ENCODE measurements at regions not wholly inside any gene's neighbourhood (a gene's known extent, or its start where the extent isn't known, plus 50 kb on each side); places are given as distances from the start of the nearest gene placed in this dataset.

DNA sequence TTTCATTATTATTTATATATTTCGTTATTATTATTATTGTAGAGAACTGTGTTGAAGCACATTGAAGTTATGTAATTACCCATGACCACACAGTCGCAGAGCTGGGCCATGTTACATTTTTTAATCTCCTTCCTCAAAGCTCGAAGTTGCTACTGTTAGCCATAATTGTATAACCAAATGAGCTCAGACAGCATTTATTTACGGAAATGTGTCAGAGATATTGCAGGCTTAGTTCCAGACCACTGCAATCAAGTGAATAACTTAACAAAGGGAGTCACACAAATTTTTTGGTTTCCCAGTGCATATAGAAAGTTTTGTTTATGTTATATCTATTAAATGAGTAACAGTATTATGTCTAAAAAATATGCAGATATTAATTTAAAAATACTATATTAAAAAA, 147.1 kb upstream of the SLITRK1 start:
- Histone ChIP-seq H3F3A (ENCODE audit: insufficient read depth, low read depth) (no peaks in the 10 kb centered on the region), H3K4me3 (no peak overlapping the region), H4K20me1 (ENCODE audit: insufficient read depth) (no peaks in the 10 kb centered on the region), H3K36me3 (ENCODE audit: low read depth) (no peaks in the 10 kb centered on the region), H3K9me2 (ENCODE audit: insufficient read depth) (no peaks in the 10 kb centered on the region), H3K27me3 (ENCODE audit: insufficient read depth, low read depth) (no peaks in the 10 kb centered on the region), H3K79me2 (ENCODE audit: low read depth) (no peaks in the 10 kb centered on the region), H2AFZ (no peak overlapping the region), H3K4me1 (replicated peaks; ENCODE audit: insufficient read depth) (no peaks in the 10 kb centered on the region), H3K4me2 (no peak overlapping the region), H3K9me3 (ENCODE audit: insufficient read depth, low read depth) (no peaks in the 10 kb centered on the region), H3K27ac (no peak overlapping the region)
- intact Hi-C loops (cut with micrococcal nuclease; ENCODE audit: unreplicated experiment), result no loop called here
- TF ChIP-seq EZH2 (IDR thresholded peaks at IDR 0.05; ENCODE audit: low read depth) (no peak), CTCF (conservative IDR thresholded peaks at IDR 0.05) (no peak)
- DNase-seq, result no peak
- ChIA-PET CTCF (no interaction called here), POLR2A (ENCODE audit: unreplicated experiment) (no interaction called here)
- no TSS peak for BruUV-seq (replicated peaks)

- TF ChIP-seq EZH2 (IDR thresholded peaks at IDR 0.05; ENCODE audit: low read depth) (no peak), CTCF (conservative IDR thresholded peaks at IDR 0.05) (no peak)
These were observed 143.6 kb upstream of the SLITRK1 start for GRCh38 chr13:84025824-84026223.

GRCh38 chr13:83996415-83996814, 114.1 kb upstream of the SLITRK1 start:
- intact Hi-C loops (cut with micrococcal nuclease; ENCODE audit: unreplicated experiment), result loop anchor here (1.0 kb wide), 1 partner anchor 21 kb away; no protein-coding TSS in a partner anchor
- BruUV-seq (replicated peaks), result no TSS peak
- H3K9me3 ChIP-seq (ENCODE audit: insufficient read depth, low read depth), result no peaks in the 10 kb centered on the region
- H3K4me2 ChIP-seq, result no peak overlapping the region
- H3K79me2 ChIP-seq (ENCODE audit: low read depth), result no peaks in the 10 kb centered on the region
- no peaks in the 10 kb centered on the region for H3K36me3 ChIP-seq (ENCODE audit: low read depth)
- POLR2A ChIA-PET (ENCODE audit: unreplicated experiment), result no interaction called here
- H3K4me3 ChIP-seq, result no peak overlapping the region
- no peak for DNase-seq
- H3K27ac ChIP-seq, result no peak overlapping the region
- no peaks in the 10 kb centered on the region for H3K9me2 ChIP-seq (ENCODE audit: insufficient read depth)
- H3K4me1 ChIP-seq (replicated peaks; ENCODE audit: insufficient read depth), result no peaks in the 10 kb centered on the region
- H4K20me1 ChIP-seq (ENCODE audit: insufficient read depth), result no peaks in the 10 kb centered on the region
- no peaks in the 10 kb centered on the region for H3K27me3 ChIP-seq (ENCODE audit: insufficient read depth, low read depth)
- TF ChIP-seq EZH2 (IDR thresholded peaks at IDR 0.05; ENCODE audit: low read depth), result no peak
- no peak for TF ChIP-seq CTCF (conservative IDR thresholded peaks at IDR 0.05)
- H2AFZ ChIP-seq, result no peak overlapping the region
- no peaks in the 10 kb centered on the region for H3F3A ChIP-seq (ENCODE audit: insufficient read depth, low read depth)
- CTCF ChIA-PET, result no interaction called here

More at GRCh38 chr13:84025824-84026223, 143.6 kb upstream of the SLITRK1 start:
- Histone ChIP-seq H3K9me2 (ENCODE audit: insufficient read depth) (no peaks in the 10 kb centered on the region), H3K9me3 (ENCODE audit: insufficient read depth, low read depth) (no peaks in the 10 kb centered on the region), H2AFZ (no peak overlapping the region), H4K20me1 (ENCODE audit: insufficient read depth) (no peaks in the 10 kb centered on the region), H3K4me2 (no peak overlapping the region), H3K4me1 (replicated peaks; ENCODE audit: insufficient read depth) (no peaks in the 10 kb centered on the region), H3K4me3 (no peak overlapping the region), H3F3A (ENCODE audit: insufficient read depth, low read depth) (no peaks in the 10 kb centered on the region), H3K79me2 (ENCODE audit: low read depth) (no peaks in the 10 kb centered on the region), H3K36me3 (ENCODE audit: low read depth) (no peaks in the 10 kb centered on the region), H3K27me3 (ENCODE audit: insufficient read depth, low read depth) (no peaks in the 10 kb centered on the region), H3K27ac (no peak overlapping the region)
- CTCF ChIA-PET, result no interaction called here
- no TSS peak for BruUV-seq (replicated peaks)
- POLR2A ChIA-PET (ENCODE audit: unreplicated experiment), result no interaction called here
- intact Hi-C loops (cut with micrococcal nuclease; ENCODE audit: unreplicated experiment), result no loop called here
- DNase-seq, result no peak

All from PC-9 (cell line).